HEK293 (cell line): ENCODE measurements at regions not wholly inside any gene's neighbourhood (a gene's known extent, or its start where the extent isn't known, plus 50 kb on each side); places are given as distances from the start of the nearest gene placed in this dataset.

Experiments
- CTCF ChIA-PET: fragments of 350-600 bp; formaldehyde crosslinking; extraction: SDS; loops from one replicate; lab custom pipeline; 2021; ENCODE audit warnings: antibody characterized with exemption; lab: Yijun Ruan, JAX
- POLR2A ChIA-PET: fragments of 300-600 bp; formaldehyde crosslinking; extraction: SDS; loops from one replicate; lab custom pipeline; 2020; ENCODE audit warnings: antibody characterized with exemption, inconsistent platforms; lab: Yijun Ruan, JAX
- H3K27ac ChIP-seq: fragments of 200-500 bp; sonication (Bioruptor generic); 2 replicates; pipeline ENCODE4 v1.5.1; 2014; ENCODE audit warnings: low read depth, low read length, control low read depth, inconsistent platforms; ENCODE audit errors: extremely low read depth
- H3K36me3 ChIP-seq, 2 experiments: fragments of 200-500 bp in 1 of 2; sonication (Bioruptor generic) in 1 of 2; 1 replicate in 1 of 2; 2 replicates in 1 of 2; pipeline ENCODE4 v1.5.1; 2014 to 2017; ENCODE audit warnings: inconsistent platforms in 2 of 2, low read length in 2 of 2; ENCODE audit not compliant: control insufficient read depth in 2 of 2, insufficient read depth in 1 of 2
- H3K4me1 ChIP-seq: fragments of 200-500 bp; sonication (Bioruptor generic); 2 replicates; pipeline ENCODE4 v1.5.1; 2014; ENCODE audit warnings: mild to moderate bottlenecking, low read length, inconsistent platforms; ENCODE audit not compliant: control insufficient read depth, insufficient read depth
- H3K4me3 ChIP-seq: 2 replicates; pipeline ENCODE4 v1.5.1; 2011; ENCODE audit warnings: low read depth, mild to moderate bottlenecking, control low read depth, low read length, moderate library complexity
- H3K9me3 ChIP-seq: fragments of 200-500 bp; sonication (Bioruptor generic); 2 replicates; pipeline ENCODE4 v1.5.1; 2014; ENCODE audit warnings: low read depth, low read length, inconsistent platforms; ENCODE audit not compliant: control insufficient read depth, insufficient read depth
- EGR2 ChIP-seq: fragments of 450-650 bp; formaldehyde crosslinking; IDR thresholded peaks from 2 replicates; pipeline ENCODE4 v1.5.1; 2016; ENCODE audit warnings: low read depth, missing biosample characterization, missing genetic modification characterization
- GLI4 ChIP-seq: fragments of 450-650 bp; formaldehyde crosslinking; IDR thresholded peaks from 2 replicates; pipeline ENCODE4 v1.5.1; 2016; ENCODE audit warnings: missing biosample characterization, missing genetic modification characterization
- HOXD13 ChIP-seq: sonication (generic); formaldehyde crosslinking; IDR thresholded peaks from 2 replicates; pipeline ENCODE4 v1.8.0; 2022; ENCODE audit warnings: missing genetic modification reagents, borderline replicate concordance
- INSM2 ChIP-seq: fragments of 450-650 bp; formaldehyde crosslinking; IDR thresholded peaks from 2 replicates; pipeline ENCODE4 v1.5.1; 2016; ENCODE audit warnings: missing biosample characterization, missing genetic modification characterization
- KLF16 ChIP-seq: fragments of 450-650 bp; formaldehyde crosslinking; IDR thresholded peaks from 2 replicates; pipeline ENCODE4 v1.5.1; 2017; ENCODE audit warnings: missing biosample characterization, missing genetic modification characterization
- MZF1 ChIP-seq: fragments of 450-650 bp; formaldehyde crosslinking; IDR thresholded peaks from 2 replicates; pipeline ENCODE4 v1.5.1; 2017; ENCODE audit warnings: missing biosample characterization, missing genetic modification characterization, borderline replicate concordance
- ZBTB44 ChIP-seq: fragments of 450-650 bp; IDR thresholded peaks from 2 replicates; pipeline ENCODE4 v1.5.1; 2018; ENCODE audit warnings: missing biosample characterization, mild to moderate bottlenecking, missing genetic modification characterization
- ZNF133 ChIP-seq: fragments of 450-650 bp; formaldehyde crosslinking; IDR thresholded peaks from 2 replicates; pipeline ENCODE4 v1.5.1; 2016; ENCODE audit warnings: missing biosample characterization, missing genetic modification characterization
- ZNF148 ChIP-seq: fragments of 450-650 bp; formaldehyde crosslinking; IDR thresholded peaks from 2 replicates; pipeline ENCODE4 v1.5.0; 2017; ENCODE audit warnings: missing biosample characterization, missing genetic modification characterization, borderline replicate concordance
- ZNF157 ChIP-seq: fragments of 450-650 bp; formaldehyde crosslinking; IDR thresholded peaks from 2 replicates; pipeline ENCODE4 v1.5.1; 2016; ENCODE audit warnings: missing biosample characterization, missing genetic modification characterization
- ZNF174 ChIP-seq: fragments of 450-650 bp; formaldehyde crosslinking; IDR thresholded peaks from 2 replicates; pipeline ENCODE4 v1.5.0; 2017; ENCODE audit warnings: missing biosample characterization, mild to moderate bottlenecking, missing genetic modification characterization
- ZNF2 ChIP-seq: fragments of 450-650 bp; formaldehyde crosslinking; IDR thresholded peaks from 2 replicates; pipeline ENCODE4 v1.5.1; 2016; ENCODE audit warnings: missing biosample characterization, missing genetic modification characterization
- ZNF266 ChIP-seq: fragments of 450-650 bp; formaldehyde crosslinking; IDR thresholded peaks from 2 replicates; pipeline ENCODE4 v1.5.1; 2016; ENCODE audit warnings: missing biosample characterization, missing genetic modification characterization, low read depth
- ZNF366 ChIP-seq: fragments of 450-650 bp; formaldehyde crosslinking; conservative IDR thresholded peaks from 2 replicates; pipeline ENCODE4 v1.5.1; 2016; ENCODE audit warnings: missing biosample characterization, missing genetic modification characterization
- ZNF530 ChIP-seq: fragments of 450-650 bp; formaldehyde crosslinking; IDR thresholded peaks from 2 replicates; pipeline ENCODE4 v1.5.1; 2016; ENCODE audit warnings: low read depth, missing biosample characterization, missing genetic modification characterization
- ZNF544 ChIP-seq: fragments of 450-650 bp; formaldehyde crosslinking; IDR thresholded peaks from 2 replicates; pipeline ENCODE4 v1.5.0; 2017; ENCODE audit warnings: missing biosample characterization, missing genetic modification characterization
- ZNF621 ChIP-seq: fragments of 450-650 bp; formaldehyde crosslinking; IDR thresholded peaks from 2 replicates; pipeline ENCODE4 v1.5.1; 2017; ENCODE audit warnings: missing biosample characterization, missing genetic modification characterization
- ZNF660 ChIP-seq: fragments of 450-650 bp; IDR thresholded peaks from 2 replicates; pipeline ENCODE4 v1.5.1; 2018; ENCODE audit warnings: missing biosample characterization, mild to moderate bottlenecking, missing genetic modification characterization
- ZNF830 ChIP-seq: fragments of 450-650 bp; IDR thresholded peaks from 2 replicates; pipeline ENCODE4 v1.5.0; 2018; ENCODE audit warnings: missing biosample characterization, missing genetic modification characterization, low read depth, mild to moderate bottlenecking, moderate library complexity
- ZSCAN18 ChIP-seq: fragments of 450-650 bp; formaldehyde crosslinking; IDR thresholded peaks from 2 replicates; pipeline ENCODE4 v1.5.1; 2016; ENCODE audit warnings: missing biosample characterization, missing genetic modification characterization

- Histone ChIP-seq H3K4me3 (no peak overlapping the region), H3K27ac (no peak overlapping the region), H3K9me3 (no peaks in the 10 kb centered on the region), H3K4me1 (no peaks in the 10 kb centered on the region), H3K36me3 (no peaks in the 10 kb centered on the region)
- CTCF ChIA-PET, result interaction anchor here (0.5 kb wide), 1 partner anchor 381 kb away, joined by 3 read pairs; no protein-coding TSS in a partner anchor
- POLR2A ChIA-PET, result interaction anchor here (0.6 kb wide), 1 partner anchor 762 kb away, joined by 5 read pairs; no protein-coding TSS in a partner anchor
- TF ChIP-seq HOXD13 (CRISPR knock-in tag), result no peak
- TF ChIP-seq ZNF2, result no peak
- TF ChIP-seq ZNF544 (tag by site-specific recombination), result no peak
- no peak for TF ChIP-seq ZNF660 (tag by site-specific recombination)
- no peak for TF ChIP-seq ZNF530
Observed at GRCh38 chr1:232138044-232138443, 491.9 kb downstream of the SIPA1L2 start.

- Histone ChIP-seq H3K27ac (no peak overlapping the region), H3K9me3 (no peaks in the 10 kb centered on the region), H3K36me3 (no peaks in the 10 kb centered on the region), H3K4me3 (no peak overlapping the region), H3K4me1 (no peaks in the 10 kb centered on the region)
- CTCF ChIA-PET, result interaction anchor here (0.6 kb wide), 1 partner anchor 508 kb away, joined by 3 read pairs; no protein-coding TSS in a partner anchor
- POLR2A ChIA-PET, result no interaction called here
- TF ChIP-seq MZF1 (no peak), ZNF174 (tag by site-specific recombination) (no peak), INSM2 (tag by site-specific recombination) (no peak), ZNF157 (no peak), ZSCAN18 (tag by site-specific recombination) (no peak), ZNF621 (tag by site-specific recombination) (no peak), KLF16 (tag by site-specific recombination) (no peak), ZNF133 (tag by site-specific recombination) (no peak), GLI4 (tag by site-specific recombination) (no peak), EGR2 (no peak), ZNF148 (tag by site-specific recombination) (no peak), ZNF366 (tag by site-specific recombination) (no peak)
Observed at GRCh38 chr1:232137066-232137465, 492.9 kb downstream of the SIPA1L2 start.

- H3K36me3 ChIP-seq, result no peaks in the 10 kb centered on the region
- CTCF ChIA-PET, result no interaction called here
- POLR2A ChIA-PET, result no interaction called here
Observed at GRCh38 chr1:232136136-232136535, 493.8 kb downstream of the SIPA1L2 start.

More at GRCh38 chr1:232136136-232136535, 493.8 kb downstream of the SIPA1L2 start:
- H3K4me3 ChIP-seq, result no peak overlapping the region
- TF ChIP-seq ZBTB44 (no peak), ZNF266 (peak; percentile 95), ZNF830 (no peak)
- H3K27ac ChIP-seq, result no peak overlapping the region
- no peaks in the 10 kb centered on the region; the same call in 1 of the 2 replicates for H3K9me3 ChIP-seq
- H3K4me1 ChIP-seq, result no peaks in the 10 kb centered on the region
